HCT116 (cell line): ENCODE measurements at regions not wholly inside any gene's neighbourhood (a gene's known extent, or its start where the extent isn't known, plus 50 kb on each side); places are given as distances from the start of the nearest gene placed in this dataset.

Source experiments
- CEBPB ChIP-seq: IDR thresholded peaks from 2 replicates; pipeline ENCODE4 v1.6.1; 2012; ENCODE audit warnings: low read depth
- CTCF ChIP-seq, 3 experiments: fragments of 200-600 bp in 1 of 3; sonication (generic) in 1 of 3; IDR thresholded peaks in 2 of 3; conservative IDR thresholded peaks in 1 of 3; 2 replicates each; pipeline ENCODE4 v1.5.1; 2012 to 2017; ENCODE audit warnings: low read depth in 2 of 3, low read length in 2 of 3, antibody characterized with exemption in 1 of 3, borderline replicate concordance in 1 of 3, control low read depth in 1 of 3, mild to moderate bottlenecking in 1 of 3, mixed read lengths in 1 of 3, mixed run types in 1 of 3, moderate library complexity in 1 of 3; ENCODE audit not compliant: insufficient read depth in 1 of 3
- EGR1 ChIP-seq: IDR thresholded peaks from 2 replicates; pipeline ENCODE4 v1.6.1; 2012; ENCODE audit warnings: low read depth
- ELF1 ChIP-seq: IDR thresholded peaks from 2 replicates; pipeline ENCODE4 v1.6.1; 2012; ENCODE audit warnings: low read depth, borderline replicate concordance
- EZH2 ChIP-seq: fragments of 200-600 bp; sonication (generic); IDR thresholded peaks from 2 replicates; pipeline ENCODE4 v1.6.1; 2017; ENCODE audit warnings: antibody characterized with exemption, mixed run types
- EZH2phosphoT487 ChIP-seq: fragments of 200-600 bp; IDR thresholded peaks from 2 replicates; pipeline ENCODE4 v1.6.1; 2018; ENCODE audit warnings: antibody characterized with exemption, borderline replicate concordance
- POLR2A ChIP-seq: IDR thresholded peaks from 2 replicates; pipeline ENCODE4 v1.7.0; 2011; ENCODE audit warnings: borderline replicate concordance; ENCODE audit not compliant: insufficient read depth, insufficient read length; ENCODE audit errors: extremely low read depth
- POLR2AphosphoS5 ChIP-seq: IDR thresholded peaks from 2 replicates; pipeline ENCODE4 v1.6.1; 2011; ENCODE audit warnings: mild to moderate bottlenecking, low read depth, low read length, moderate library complexity
- RAD21 ChIP-seq: IDR thresholded peaks from 2 replicates; pipeline ENCODE4 v1.6.1; 2012; ENCODE audit warnings: low read depth, mild to moderate bottlenecking
- REST ChIP-seq: IDR thresholded peaks from 2 replicates; pipeline ENCODE4 v1.6.1; 2012; ENCODE audit warnings: low read depth
- SRF ChIP-seq: IDR thresholded peaks from 2 replicates; pipeline ENCODE4 v1.6.1; 2012; ENCODE audit warnings: low read depth
- TF ChIP-seq, protein P1 (sequence below): IDR thresholded peaks from 2 replicates; pipeline ENCODE4 v1.6.1; 2012

GRCh38 chr3:8223766-8224165 is 277.9 kb upstream of the LMCD1 start:
- TF ChIP-seq EZH2 = no peak
- no peak for TF ChIP-seq CTCF (IDR thresholded peaks at IDR 0.05 in 2 of 3, conservative IDR thresholded peaks at IDR 0.05 in 1 of 3; ENCODE audit: borderline replicate concordance in 1 of 3, insufficient read depth in 1 of 3, low read depth in 2 of 3, low read length in 2 of 3)
- no peak for TF ChIP-seq ELF1
- TF ChIP-seq POLR2AphosphoS5 = no peak
- TF ChIP-seq CEBPB = no peak
- no peak for TF ChIP-seq SRF
- no peak for TF ChIP-seq POLR2A
- TF ChIP-seq EZH2phosphoT487 = no peak
- no peak for TF ChIP-seq RAD21
- TF ChIP-seq REST = no peak
- no peak for TF ChIP-seq EGR1
- TF ChIP-seq, protein P1, sequence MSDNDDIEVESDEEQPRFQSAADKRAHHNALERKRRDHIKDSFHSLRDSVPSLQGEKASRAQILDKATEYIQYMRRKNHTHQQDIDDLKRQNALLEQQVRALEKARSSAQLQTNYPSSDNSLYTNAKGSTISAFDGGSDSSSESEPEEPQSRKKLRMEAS = no peak
